IMR-90 (cell line): ENCODE measurements at regions not wholly inside any gene's neighbourhood (a gene's known extent, or its start where the extent isn't known, plus 50 kb on each side); places are given as distances from the start of the nearest gene placed in this dataset.

Experiments used
- ATAC-seq: fragments of 200-7000 bp; cut with Tn5 transposase; 2 replicates; pipeline ENCODE4 v1.9.1; 2020; ENCODE audit warnings: low read depth, mild to moderate bottlenecking, moderate library complexity
- BruUV-seq: library from RNA; stranded (reverse); fragments of 400-500 nt; replicated peaks from 2 replicates; lab custom pipeline; 2021; lab: Mats Ljungman, UMichigan
- CTCF ChIA-PET: fragments of 300-600 bp; formaldehyde crosslinking; extraction: SDS; loops from one replicate; lab custom pipeline; 2021; ENCODE audit warnings: antibody characterized with exemption; lab: Yijun Ruan, JAX
- POLR2A ChIA-PET: fragments of 300-600 bp; sonication (Branson Sonifier 250); formaldehyde crosslinking; loops from one replicate; lab custom pipeline; 2022; ENCODE audit warnings: antibody characterized with exemption; ENCODE audit not compliant: unreplicated experiment; lab: Charles Lee
- DNase-seq: peaks from one replicate; pipeline ENCODE4 v3.0.0; 2013
- H2AFZ ChIP-seq: replicated peaks from 2 replicates; pipeline ENCODE3; 2013; ENCODE audit warnings: low read length, mild to moderate bottlenecking; ENCODE audit not compliant: poor library complexity
- H2AK5ac ChIP-seq: 2 replicates; pipeline ENCODE4 v1.6.1; 2013; ENCODE audit warnings: low read depth, low read length, inconsistent platforms
- H2AK9ac ChIP-seq: replicated peaks from 2 replicates; pipeline ENCODE3; 2013; ENCODE audit warnings: mild to moderate bottlenecking, low read depth, low read length, moderate library complexity; ENCODE audit not compliant: poor library complexity
- H2BK120ac ChIP-seq: 2 replicates; pipeline ENCODE4 v1.6.1; 2013; ENCODE audit warnings: low read depth, low read length, inconsistent platforms
- H2BK15ac ChIP-seq: 3 replicates; pipeline ENCODE4 v1.6.1; 2013; ENCODE audit warnings: low read depth, low read length, inconsistent platforms
- H2BK20ac ChIP-seq: 2 replicates; pipeline ENCODE4 v1.6.1; 2013; ENCODE audit warnings: low read depth, mild to moderate bottlenecking, inconsistent platforms, low read length, moderate library complexity
- H2BK5ac ChIP-seq: 2 replicates; pipeline ENCODE4 v1.6.1; 2013; ENCODE audit warnings: mild to moderate bottlenecking, low read depth, low read length, inconsistent platforms; ENCODE audit not compliant: poor library complexity, severe bottlenecking
- H3K14ac ChIP-seq: replicated peaks from 2 replicates; pipeline ENCODE4 v1.6.1; 2013; ENCODE audit warnings: low read depth, low read length, inconsistent platforms
- H3K18ac ChIP-seq: 2 replicates; pipeline ENCODE4 v1.6.1; 2013; ENCODE audit warnings: low read depth, low read length, control low read depth
- H3K23ac ChIP-seq: 2 replicates; pipeline ENCODE4 v1.6.1; 2013; ENCODE audit warnings: low read depth, low read length, inconsistent platforms
- H3K27ac ChIP-seq: 2 replicates; pipeline ENCODE4 v1.5.1; 2013; ENCODE audit warnings: mild to moderate bottlenecking, control low read depth, low read length; ENCODE audit not compliant: insufficient read depth
- H3K27me3 ChIP-seq: 2 replicates; pipeline ENCODE4 v1.6.1; 2013; ENCODE audit warnings: low read length; ENCODE audit not compliant: control insufficient read depth, insufficient read depth
- H3K36me3 ChIP-seq: 2 replicates; pipeline ENCODE4 v1.6.1; 2013; ENCODE audit warnings: low read length, mixed read lengths; ENCODE audit not compliant: control insufficient read depth, insufficient read depth
- H3K4ac ChIP-seq: 2 replicates; pipeline ENCODE4 v1.6.1; 2013; ENCODE audit warnings: low read depth, low read length, inconsistent platforms
- H3K4me1 ChIP-seq: 2 replicates; pipeline ENCODE4 v1.6.1; 2013; ENCODE audit warnings: low read length, mixed read lengths; ENCODE audit not compliant: control insufficient read depth, insufficient read depth
- H3K4me2 ChIP-seq: 2 replicates; pipeline ENCODE4 v1.6.1; 2013; ENCODE audit warnings: low read depth, mild to moderate bottlenecking, control low read depth, low read length, moderate library complexity
- H3K4me3 ChIP-seq: 2 replicates; pipeline ENCODE4 v1.5.1; 2013; ENCODE audit warnings: low read depth, mild to moderate bottlenecking, control low read depth, low read length, moderate library complexity; ENCODE audit not compliant: insufficient read depth
- H3K56ac ChIP-seq: 2 replicates; pipeline ENCODE4 v1.6.1; 2013; ENCODE audit warnings: low read length, inconsistent platforms; ENCODE audit not compliant: insufficient read depth; ENCODE audit errors: extremely low read depth
- H3K79me1 ChIP-seq, 2 experiments: 2 replicates each; pipeline ENCODE4 v1.6.1; 2013; ENCODE audit warnings: low read length in 2 of 2, inconsistent platforms in 1 of 2, low read depth in 1 of 2
- H3K9ac ChIP-seq: 2 replicates; pipeline ENCODE4 v1.6.1; 2013; ENCODE audit warnings: low read depth, low read length, control low read depth
- H3K9me1 ChIP-seq: 2 replicates; pipeline ENCODE4 v1.6.1; 2013; ENCODE audit warnings: low read length, inconsistent platforms; ENCODE audit not compliant: insufficient read depth
- H3K9me3 ChIP-seq: 2 replicates; pipeline ENCODE4 v1.6.1; 2013; ENCODE audit warnings: low read length; ENCODE audit not compliant: control insufficient read depth, insufficient read depth
- H4K20me1 ChIP-seq: 2 replicates; pipeline ENCODE4 v1.6.1; 2013; ENCODE audit warnings: low read length, inconsistent platforms; ENCODE audit not compliant: insufficient read depth
- H4K5ac ChIP-seq: 2 replicates; pipeline ENCODE4 v1.6.1; 2013; ENCODE audit warnings: mild to moderate bottlenecking, low read depth, low read length, control low read depth
- H4K8ac ChIP-seq, 2 experiments: 2 replicates each; pipeline ENCODE4 v1.6.1; 2013; ENCODE audit warnings: low read depth in 2 of 2, low read length in 2 of 2, control low read depth in 1 of 2, inconsistent platforms in 1 of 2
- H4K91ac ChIP-seq: 2 replicates; pipeline ENCODE4 v1.6.1; 2013; ENCODE audit warnings: low read depth, low read length, inconsistent platforms; ENCODE audit not compliant: insufficient read depth
- BHLHE40 ChIP-seq: fragments of 150-350 bp; IDR thresholded peaks from 2 replicates; pipeline ENCODE4 v1.6.1; 2016; ENCODE audit warnings: mild to moderate bottlenecking, low read depth, low read length
- CEBPB ChIP-seq: IDR thresholded peaks from 2 replicates; pipeline ENCODE4 v1.6.1; 2012; ENCODE audit warnings: low read depth, low read length, improper control_type of control experiment
- CHD1 ChIP-seq: IDR thresholded peaks from 2 replicates; pipeline ENCODE4 v1.6.1; 2012; ENCODE audit warnings: low read depth, low read length, improper control_type of control experiment
- CTCF ChIP-seq: conservative IDR thresholded peaks from 2 replicates; pipeline ENCODE4 v1.5.1; 2012; ENCODE audit warnings: mild to moderate bottlenecking, low read depth, low read length, improper control_type of control experiment
- FOS ChIP-seq: fragments of 150-350 bp; IDR thresholded peaks from 2 replicates; pipeline ENCODE4 v1.6.1; 2016; ENCODE audit warnings: low read depth, low read length
- MAFK ChIP-seq: IDR thresholded peaks from 2 replicates; pipeline ENCODE4 v1.6.1; 2012; ENCODE audit warnings: low read depth, low read length, improper control_type of control experiment
- NFE2L2 ChIP-seq: fragments of 150-350 bp; IDR thresholded peaks from 2 replicates; pipeline ENCODE4 v1.6.1; 2016; ENCODE audit warnings: low read depth, mild to moderate bottlenecking, low read length
- POLR2A ChIP-seq: IDR thresholded peaks from 2 replicates; pipeline ENCODE4 v1.6.1; 2012; ENCODE audit warnings: mild to moderate bottlenecking, low read depth, low read length
- RCOR1 ChIP-seq: IDR thresholded peaks from 2 replicates; pipeline ENCODE4 v1.6.1; 2012; ENCODE audit warnings: mild to moderate bottlenecking, low read length, improper control_type of control experiment; ENCODE audit not compliant: insufficient replicate concordance
- RFX5 ChIP-seq: IDR thresholded peaks from 2 replicates; pipeline ENCODE4 v1.8.0; 2012; ENCODE audit warnings: low read depth, mild to moderate bottlenecking, low read length, moderate library complexity
- SMC3 ChIP-seq: fragments of 150-350 bp; IDR thresholded peaks from 2 replicates; pipeline ENCODE4 v1.6.1; 2016; ENCODE audit warnings: low read depth, mild to moderate bottlenecking, antibody characterized with exemption, low read length, moderate library complexity
- WGBS, 2 experiments: methylation state at CpG; one replicate each; pipeline versions ENCODE4 v1.1.5 to v1.1.7; 2013; ENCODE audit warnings: missing lambda C conversion rate in 2 of 2; ENCODE audit not compliant: insufficient read length in 1 of 2; ENCODE audit errors: extremely low coverage in 2 of 2; 5-methylcytosine and 5-hydroxymethylcytosine counted together
- dilution Hi-C: fragments of 300-500 bp; cut with HindIII; formaldehyde crosslinking; loops from one replicate; pipeline ENCODE4 v1.14.3; 2018; ENCODE audit warnings: low sequenced_read_pairs; ENCODE audit not compliant: unreplicated experiment
- in situ Hi-C: fragments of 300-500 bp; cut with MboI; formaldehyde crosslinking; loops from 3 replicates; pipeline ENCODE4 v1.14.3; 2019; ENCODE audit warnings: low sequenced_read_pairs, inconsistent platforms, mixed read lengths
- intact Hi-C: fragments of 100-400 bp; cut with micrococcal nuclease; formaldehyde crosslinking; loops from 2 replicates; pipeline ENCODE4 v1.10.0; 2022
- TF ChIP-seq, protein P1 (sequence below): fragments of 150-350 bp; IDR thresholded peaks from 2 replicates; pipeline ENCODE4 v1.6.1; 2017; ENCODE audit warnings: mild to moderate bottlenecking, antibody characterized with exemption, low read length, low read depth

GRCh38 chrX:79572566-79572965 lies 205.4 kb upstream of the ITM2A start:
- Histone ChIP-seq H3K4ac (no peak overlapping the region), H4K20me1 (no peaks in the 10 kb centered on the region), H2AK5ac (no peak overlapping the region), H3K23ac (no peak overlapping the region), H4K8ac (no peak overlapping the region), H3K4me2 (no peak overlapping the region), H3K9me1 (no peaks in the 10 kb centered on the region), H3K14ac (no peak overlapping the region), H3K56ac (no peak overlapping the region), H2BK5ac (no peak overlapping the region), H2BK20ac (no peak overlapping the region), H3K27me3 (0 out of 2 replicates have a peak, but pooled peaks cover 1% of the 10 kb centered on the region), H4K91ac (no peak overlapping the region), H3K27ac (no peak overlapping the region), H3K36me3 (no peaks in the 10 kb centered on the region), H2AFZ (no peak overlapping the region), H2AK9ac (no peak overlapping the region), H3K79me1 (no peaks in the 10 kb centered on the region), H2BK120ac (no peak overlapping the region), H3K18ac (no peak overlapping the region), H2BK15ac (no peak overlapping the region), H3K4me1 (no peaks in the 10 kb centered on the region), H3K4me3 (no peak overlapping the region), H3K9ac (no peak overlapping the region), H3K9me3 (no peaks in the 10 kb centered on the region), H4K5ac (no peak overlapping the region)
- BruUV-seq, result no TSS peak
- in situ Hi-C loops, result no loop called here
- ChIA-PET CTCF (no interaction called here), POLR2A (no interaction called here)
- intact Hi-C loops, result no loop called here
- TF ChIP-seq, protein P1, sequence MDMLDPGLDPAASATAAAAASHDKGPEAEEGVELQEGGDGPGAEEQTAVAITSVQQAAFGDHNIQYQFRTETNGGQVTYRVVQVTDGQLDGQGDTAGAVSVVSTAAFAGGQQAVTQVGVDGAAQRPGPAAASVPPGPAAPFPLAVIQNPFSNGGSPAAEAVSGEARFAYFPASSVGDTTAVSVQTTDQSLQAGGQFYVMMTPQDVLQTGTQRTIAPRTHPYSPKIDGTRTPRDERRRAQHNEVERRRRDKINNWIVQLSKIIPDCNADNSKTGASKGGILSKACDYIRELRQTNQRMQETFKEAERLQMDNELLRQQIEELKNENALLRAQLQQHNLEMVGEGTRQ, result no peak
- TF ChIP-seq NFE2L2 (no peak), CTCF (no peak), CEBPB (no peak), RCOR1 (no peak), FOS (no peak), MAFK (no peak), RFX5 (no peak), SMC3 (no peak), POLR2A (no peak), BHLHE40 (no peak), CHD1 (no peak)
- DNase-seq (no peak), ATAC-seq (no peak)
- WGBS, 2 experiments, result no CpG with 5 or more reads among the region's 6 CpGs
- dilution Hi-C loops, result no loop called here
